GM21825 (cell line): ENCODE measurements at regions not wholly inside any gene's neighbourhood (a gene's known extent, or its start where the extent isn't known, plus 50 kb on each side); places are given as distances from the start of the nearest gene placed in this dataset.
"Not testable (repeated sequence)": the region's sequence is repeated elsewhere in the genome, so short reads cannot be mapped to it uniquely, and the experiment has no call there.

ENCODE experiments used
- ATAC-seq: cut with Tn5 transposase; IDR thresholded peaks from one replicate; pipeline ENCODE4 v1.9.1; 2021; ENCODE audit warnings: mild to moderate bottlenecking, moderate library complexity; ENCODE audit not compliant: unreplicated experiment

DNA sequence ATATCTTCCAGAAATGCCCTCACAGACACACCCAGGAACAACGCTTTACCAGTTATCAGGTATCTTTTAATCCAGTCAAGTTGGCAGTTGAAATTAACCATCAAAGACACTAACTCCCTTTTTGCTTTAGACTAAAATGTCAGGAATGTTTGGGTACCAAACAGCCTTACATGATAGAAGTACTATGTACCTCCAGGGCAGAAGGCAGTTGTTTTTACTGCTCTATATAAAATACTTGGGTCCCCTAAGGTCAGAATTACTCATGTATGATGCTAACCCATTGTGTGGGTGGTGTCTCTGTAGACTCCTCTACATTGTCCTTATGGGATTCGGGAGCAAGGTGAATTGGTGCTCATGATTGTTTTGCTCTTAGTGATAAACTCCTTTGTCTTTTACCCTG is 492.5 kb upstream of the FLRT2 start:
- no peak for ATAC-seq

- ATAC-seq: no peak
Measured at GRCh38 chr14:85038526-85039352, 491.2 kb upstream of the FLRT2 start.

GRCh38 chr14:85039353-85039626 is 490.7 kb upstream of the FLRT2 start:
- ATAC-seq: no peak

DNA sequence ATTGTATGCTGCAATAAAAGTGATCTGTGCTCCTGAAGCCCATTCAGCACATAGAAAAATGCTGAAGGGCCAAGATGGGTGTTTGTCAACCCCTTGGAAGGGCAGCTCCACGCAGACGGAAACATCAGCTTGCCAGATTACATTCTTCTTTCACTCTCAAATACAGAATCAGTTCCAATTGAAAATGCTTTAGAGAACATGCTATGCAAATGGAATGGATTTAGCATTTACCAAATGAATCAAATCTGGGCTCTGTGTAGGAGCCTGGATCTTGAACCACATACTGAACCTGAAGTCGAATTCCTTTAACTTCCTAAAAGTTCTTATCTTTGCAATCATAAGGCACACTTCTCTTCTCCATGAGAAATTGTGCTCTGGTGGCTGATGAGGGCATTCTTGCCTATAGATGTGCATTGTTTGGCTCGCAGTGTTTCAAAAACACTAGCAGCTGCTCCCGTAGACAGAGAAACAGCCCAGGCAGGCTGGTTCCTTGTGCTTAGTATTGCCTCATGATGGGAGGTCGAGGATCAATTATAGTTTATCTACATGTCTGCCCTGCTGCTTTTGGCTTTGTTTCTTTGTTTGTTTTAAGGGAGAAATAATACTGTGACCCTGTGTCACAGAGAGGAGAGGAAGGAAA is 489.8 kb upstream of the FLRT2 start:
- ATAC-seq: no peak

GRCh38 chr14:85041618-85042017 is 488.3 kb upstream of the FLRT2 start:
- ATAC-seq: no peak

GRCh38 chr14:85042301-85042700 is 487.6 kb upstream of the FLRT2 start:
- ATAC-seq: no peak

DNA sequence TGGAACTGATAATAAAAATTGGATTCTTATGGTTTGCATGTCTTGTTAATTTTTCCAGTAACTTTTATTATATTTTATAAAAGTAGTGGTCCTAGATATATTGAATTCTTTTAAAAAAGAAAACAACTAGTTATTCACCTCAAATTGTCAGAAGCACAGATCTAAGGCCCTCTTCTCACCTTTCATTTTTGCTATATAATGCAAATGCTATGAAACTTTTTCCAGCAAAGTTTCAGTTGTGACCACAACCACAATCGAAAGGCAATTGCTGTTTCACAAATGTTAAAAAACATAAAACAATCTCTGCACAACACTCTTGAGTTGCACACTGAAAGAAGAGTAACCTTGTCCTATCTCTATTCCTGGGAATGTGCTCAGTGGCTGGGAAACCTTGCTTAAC is 479.8 kb upstream of the FLRT2 start:
- no peak for ATAC-seq

DNA sequence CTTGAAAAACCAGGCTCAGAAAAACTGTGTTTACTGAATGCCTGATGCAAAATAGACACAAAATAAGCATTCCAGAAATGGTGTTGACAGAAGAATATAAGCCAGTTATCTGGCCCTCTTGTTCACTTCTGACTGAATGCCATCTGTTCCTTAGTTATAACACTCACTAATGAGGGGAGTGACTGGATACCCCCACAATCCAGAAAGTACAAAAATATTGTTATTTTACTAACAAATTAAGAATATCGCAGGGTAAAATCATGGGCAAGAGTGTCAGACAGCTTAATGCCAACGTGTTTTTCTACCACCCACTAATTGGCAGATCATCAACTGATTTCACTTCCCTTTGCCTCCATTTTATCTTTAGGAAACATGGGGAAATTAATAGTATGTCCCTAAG is 477.3 kb upstream of the FLRT2 start:
- no peak for ATAC-seq

GRCh38 chr14:85054178-85054577 is 475.8 kb upstream of the FLRT2 start:
- no peak for ATAC-seq

DNA sequence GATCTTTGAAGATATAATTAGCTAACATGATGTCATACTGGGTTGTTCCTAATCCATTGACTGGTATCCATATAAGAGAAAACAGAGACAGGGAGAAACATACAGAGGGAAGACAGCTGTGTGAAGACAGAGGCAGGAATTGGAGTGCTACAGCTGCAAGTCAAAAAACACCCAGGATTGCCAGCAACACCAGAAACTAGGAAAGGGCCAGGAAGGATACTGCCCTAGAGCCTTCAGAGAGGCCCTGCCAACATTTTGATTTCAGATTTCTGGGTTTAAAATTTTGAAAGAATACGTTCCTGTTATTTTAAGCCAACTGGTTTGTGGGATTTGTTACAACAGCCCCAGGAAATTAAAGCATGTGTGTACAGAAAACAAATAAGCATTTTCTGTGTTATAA is 473.7 kb upstream of the FLRT2 start:
- ATAC-seq: no peak

DNA sequence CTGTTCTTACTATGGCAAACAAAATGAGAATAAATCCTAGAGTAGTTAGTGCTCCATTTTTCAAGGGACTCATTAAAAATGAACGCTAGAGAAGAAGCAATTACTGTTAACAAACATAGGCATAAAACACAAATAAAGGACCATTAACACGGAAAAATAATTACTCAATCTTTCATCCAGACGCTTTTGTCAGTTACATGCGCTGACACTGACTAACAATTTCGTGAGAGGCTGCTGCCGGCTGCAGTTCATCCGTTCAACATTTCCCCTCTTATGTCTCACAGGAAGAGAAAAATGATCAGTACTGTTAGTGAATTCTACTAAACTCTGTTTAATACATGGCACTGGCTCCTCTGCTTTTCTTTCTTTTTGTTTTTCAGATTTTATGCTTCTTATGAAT is 472.7 kb upstream of the FLRT2 start:
- no peak for ATAC-seq

- no peak for ATAC-seq
Measured at GRCh38 chr14:85058150-85058549, 471.8 kb upstream of the FLRT2 start.

- ATAC-seq: no peak
Measured at GRCh38 chr14:85060121-85060520, 469.8 kb upstream of the FLRT2 start.

GRCh38 chr14:85061256-85061655 is 468.7 kb upstream of the FLRT2 start:
- ATAC-seq: no peak

GRCh38 chr14:85063747-85064146 is 466.2 kb upstream of the FLRT2 start:
- no peak for ATAC-seq

DNA sequence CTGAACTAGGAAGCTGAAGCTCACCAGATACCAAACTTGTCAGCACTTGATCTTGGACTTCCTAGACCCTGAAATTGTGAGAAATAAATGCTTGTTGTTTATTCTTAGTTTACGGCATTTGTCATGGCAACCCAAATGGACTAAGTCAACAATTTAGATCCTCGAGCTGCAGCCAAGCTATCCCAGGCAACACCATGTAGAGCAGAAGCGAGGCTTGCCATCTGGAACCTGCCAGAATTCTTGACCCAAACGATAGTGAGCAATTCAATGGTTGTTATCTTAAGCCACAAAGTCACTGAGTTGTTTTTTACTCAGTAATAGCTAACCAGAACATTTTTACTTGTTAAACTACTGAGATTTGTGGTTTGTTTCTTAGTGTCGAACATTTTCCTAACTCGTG is 458.5 kb upstream of the FLRT2 start:
- ATAC-seq: no peak

DNA sequence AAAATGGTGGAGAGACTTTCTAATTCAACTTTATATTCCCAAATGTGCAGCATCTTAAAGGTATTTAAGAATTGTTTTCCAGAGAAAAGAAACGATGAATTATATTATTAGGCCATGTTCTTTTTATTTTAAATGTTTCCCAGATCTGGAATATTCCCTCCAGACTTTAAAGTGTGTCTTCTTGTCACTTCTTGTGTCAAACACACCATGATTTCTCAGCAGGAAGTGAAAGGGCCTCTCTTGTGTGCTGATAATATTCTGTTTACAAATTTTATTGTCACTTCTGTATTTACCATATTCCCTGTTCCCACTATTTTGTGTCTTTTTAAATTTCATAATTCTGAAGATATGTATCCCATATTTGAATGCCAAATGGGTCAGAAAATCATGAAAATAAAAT is 455.0 kb upstream of the FLRT2 start:
- no peak for ATAC-seq

- no peak for ATAC-seq
Measured at GRCh38 chr14:85075694-85076476, 454.1 kb upstream of the FLRT2 start.

DNA sequence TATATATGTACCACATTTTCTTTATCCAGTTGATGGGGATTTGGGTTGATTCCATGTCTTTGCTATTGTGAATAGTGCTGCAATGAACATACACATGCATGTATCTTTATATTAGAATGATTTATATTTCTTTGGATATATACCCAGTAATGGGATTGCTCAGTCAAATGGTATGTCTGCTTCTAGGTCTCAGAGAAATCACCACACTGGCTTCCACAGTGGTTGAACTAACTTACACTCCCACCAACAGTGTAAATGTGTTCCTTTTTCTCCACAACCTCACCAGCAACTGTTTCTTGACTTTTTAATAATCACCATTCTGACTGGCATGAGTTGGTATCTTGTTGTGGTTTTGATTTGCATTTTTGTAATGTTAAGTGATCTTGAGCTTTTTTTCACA is 452.2 kb upstream of the FLRT2 start:
- ATAC-seq: not testable (repeated sequence)

- no peak for ATAC-seq
Measured at GRCh38 chr14:85079842-85080730, 449.9 kb upstream of the FLRT2 start.

- no peak for ATAC-seq
Measured at GRCh38 chr14:85084344-85084743, 445.6 kb upstream of the FLRT2 start.
